AG10803 (cell line): ENCODE measurements at regions not wholly inside any gene's neighbourhood (a gene's known extent, or its start where the extent isn't known, plus 50 kb on each side); places are given as distances from the start of the nearest gene placed in this dataset.
A peak's percentile ranks its signal among the peaks of the same experiment; 100 is the strongest.

Experiments
- DNase-seq: peaks from one replicate; pipeline ENCODE4 v3.0.0; 2010; ENCODE audit warnings: low read depth
- H3K4me3 ChIP-seq: 2 replicates; pipeline ENCODE4 v1.5.1; 2011; ENCODE audit warnings: mild to moderate bottlenecking, low read length, control low read depth
- CTCF ChIP-seq: conservative IDR thresholded peaks from 2 replicates; pipeline ENCODE4 v1.5.1; 2011; ENCODE audit warnings: mild to moderate bottlenecking, low read length, control low read depth, inconsistent platforms

GRCh38 chr7:41311301-41311700, 391.6 kb downstream of the INHBA start:
- TF ChIP-seq CTCF, result no peak
- H3K4me3 ChIP-seq, result no peak overlapping the region
- no peak for DNase-seq

GRCh38 chr7:41306486-41306885, 396.4 kb downstream of the INHBA start:
- no peak for TF ChIP-seq CTCF
- DNase-seq, result peak; percentile 33
- H3K4me3 ChIP-seq, result no peak overlapping the region

- H3K4me3 ChIP-seq, result no peak overlapping the region
- TF ChIP-seq CTCF, result no peak
- no peak for DNase-seq
Observed at GRCh38 chr7:41305001-41305400, 397.9 kb downstream of the INHBA start.

GRCh38 chr7:41303709-41304108, 399.2 kb downstream of the INHBA start:
- H3K4me3 ChIP-seq, result no peak overlapping the region
- TF ChIP-seq CTCF, result no peak
- DNase-seq, result no peak

- no peak overlapping the region for H3K4me3 ChIP-seq
- peak; percentile 50 for DNase-seq
- no peak for TF ChIP-seq CTCF
Observed at GRCh38 chr7:41298409-41298808, 404.5 kb downstream of the INHBA start.

GRCh38 chr7:41297166-41297565, 405.7 kb downstream of the INHBA start:
- no peak overlapping the region for H3K4me3 ChIP-seq
- TF ChIP-seq CTCF, result no peak
- peak; percentile 12 for DNase-seq

- no peak overlapping the region for H3K4me3 ChIP-seq
- no peak for TF ChIP-seq CTCF
- DNase-seq, result no peak
Observed at GRCh38 chr7:41295455-41295815, 407.5 kb downstream of the INHBA start.
